Panc1 (cell line): ENCODE measurements at regions not wholly inside any gene's neighbourhood (a gene's known extent, or its start where the extent isn't known, plus 50 kb on each side); places are given as distances from the start of the nearest gene placed in this dataset.

ENCODE experiments used
- ATAC-seq: fragments of 200-7000 bp; cut with Tn5 transposase; 2 replicates; pipeline ENCODE4 v1.9.1; 2020; ENCODE audit warnings: mild to moderate bottlenecking, moderate library complexity
- BruUV-seq: library from RNA; stranded (reverse); fragments of 400-500 nt; replicated peaks from 2 replicates; lab custom pipeline; 2021; lab: Mats Ljungman, UMichigan
- CTCF ChIA-PET: fragments of 300-600 bp; sonication (Branson Sonifier 250); formaldehyde crosslinking; loops from one replicate; lab custom pipeline; 2022; ENCODE audit warnings: antibody characterized with exemption; lab: Charles Lee
- POLR2A ChIA-PET: fragments of 300-600 bp; sonication (Branson Sonifier 250); formaldehyde crosslinking; loops from one replicate; lab custom pipeline; 2022; ENCODE audit warnings: antibody characterized with exemption; lab: Charles Lee
- DNase-seq: peaks from one replicate; pipeline ENCODE4 v3.0.0-alpha.2; 2010; ENCODE audit warnings: low read depth, low spot score
- H3K27ac ChIP-seq: 2 replicates; pipeline ENCODE4 v1.5.1; 2011; ENCODE audit warnings: mild to moderate bottlenecking, low read length, inconsistent platforms
- H3K27me3 ChIP-seq: fragments of 200-500 bp; sonication (Bioruptor generic); 2 replicates; pipeline ENCODE4 v1.6.0; 2014; ENCODE audit warnings: low read length, inconsistent platforms; ENCODE audit not compliant: control insufficient read depth, insufficient read depth
- H3K36me3 ChIP-seq: fragments of 200-500 bp; sonication (Bioruptor generic); 2 replicates; pipeline ENCODE4 v1.5.1; 2014; ENCODE audit warnings: inconsistent platforms, mild to moderate bottlenecking, low read length, moderate library complexity; ENCODE audit not compliant: control insufficient read depth, insufficient read depth
- H3K4me1 ChIP-seq: 2 replicates; pipeline ENCODE4 v1.5.1; 2011; ENCODE audit warnings: inconsistent platforms, mild to moderate bottlenecking, low read length, moderate library complexity; ENCODE audit not compliant: control insufficient read depth, insufficient read depth
- H3K4me3 ChIP-seq, 2 experiments: 2 replicates each; pipeline ENCODE4 v1.5.1; 2011 to 2012; ENCODE audit warnings: low read depth in 2 of 2, low read length in 2 of 2, mild to moderate bottlenecking in 2 of 2, inconsistent platforms in 1 of 2, moderate library complexity in 1 of 2
- H3K9me3 ChIP-seq: fragments of 200-500 bp; sonication (Bioruptor generic); 2 replicates; pipeline ENCODE4 v1.5.1; 2014; ENCODE audit warnings: low read depth, mild to moderate bottlenecking, inconsistent platforms, low read length, moderate library complexity; ENCODE audit not compliant: control insufficient read depth, insufficient read depth
- POLR2AphosphoS5 ChIP-seq: IDR thresholded peaks from 2 replicates; pipeline ENCODE4 v1.6.1; 2012; ENCODE audit warnings: mild to moderate bottlenecking, low read depth, low read length, moderate library complexity
- SIN3A ChIP-seq: IDR thresholded peaks from 2 replicates; pipeline ENCODE4 v1.6.1; 2012; ENCODE audit warnings: low read depth, mild to moderate bottlenecking, low read length, moderate library complexity, borderline replicate concordance; ENCODE audit not compliant: insufficient read depth
- TCF7L2 ChIP-seq: IDR thresholded peaks from 2 replicates; pipeline ENCODE4 v1.6.1; 2011; ENCODE audit warnings: mild to moderate bottlenecking, low read depth, low read length, inconsistent platforms
- in situ Hi-C: cut with HindIII; loops from 2 replicates; pipeline ENCODE4 v1.10.0; 2016; ENCODE audit warnings: low sequenced_read_pairs, low pct_unique_long_range_greater_than_20kb
- intact Hi-C: fragments of 100-400 bp; cut with micrococcal nuclease; formaldehyde crosslinking; loops from one replicate; pipeline ENCODE4 v1.10.0; 2022; ENCODE audit not compliant: unreplicated experiment
- TF ChIP-seq, protein P1 (sequence below), 2 experiments: IDR thresholded peaks; 2 replicates each; pipeline ENCODE4 v1.6.1; 2011 to 2012; ENCODE audit warnings: low read depth in 2 of 2, control low read depth in 1 of 2, low read length in 1 of 2, mild to moderate bottlenecking in 1 of 2, moderate library complexity in 1 of 2; ENCODE audit not compliant: insufficient read depth in 1 of 2
- TF ChIP-seq, protein P2 (sequence below): fragments of 450-650 bp; IDR thresholded peaks from 2 replicates; pipeline ENCODE4 v1.5.1; 2017; ENCODE audit warnings: mild to moderate bottlenecking

DNA sequence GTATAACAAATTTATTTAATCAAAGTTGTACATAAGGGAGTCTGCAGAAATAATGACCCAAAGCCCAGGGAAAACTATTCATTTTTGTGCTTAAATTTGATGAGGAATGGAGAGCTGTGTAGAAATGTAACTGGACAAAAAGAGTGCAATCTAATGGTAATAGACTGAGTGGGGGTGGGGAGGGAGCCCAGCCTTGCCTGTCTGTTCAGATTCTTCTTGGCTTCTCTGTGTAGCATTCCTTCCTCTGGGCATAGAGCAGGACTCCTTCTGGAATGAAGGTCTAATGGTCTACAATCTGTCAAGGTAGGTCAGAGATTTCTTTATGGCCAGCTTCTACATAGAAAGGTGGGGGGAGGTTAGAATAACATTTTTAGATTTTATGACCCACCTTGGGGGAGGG is 126.1 kb downstream of the SYT10 start:
- TF ChIP-seq TCF7L2 (no peak), SIN3A (no peak), POLR2AphosphoS5 (no peak)
- TF ChIP-seq, protein P1, sequence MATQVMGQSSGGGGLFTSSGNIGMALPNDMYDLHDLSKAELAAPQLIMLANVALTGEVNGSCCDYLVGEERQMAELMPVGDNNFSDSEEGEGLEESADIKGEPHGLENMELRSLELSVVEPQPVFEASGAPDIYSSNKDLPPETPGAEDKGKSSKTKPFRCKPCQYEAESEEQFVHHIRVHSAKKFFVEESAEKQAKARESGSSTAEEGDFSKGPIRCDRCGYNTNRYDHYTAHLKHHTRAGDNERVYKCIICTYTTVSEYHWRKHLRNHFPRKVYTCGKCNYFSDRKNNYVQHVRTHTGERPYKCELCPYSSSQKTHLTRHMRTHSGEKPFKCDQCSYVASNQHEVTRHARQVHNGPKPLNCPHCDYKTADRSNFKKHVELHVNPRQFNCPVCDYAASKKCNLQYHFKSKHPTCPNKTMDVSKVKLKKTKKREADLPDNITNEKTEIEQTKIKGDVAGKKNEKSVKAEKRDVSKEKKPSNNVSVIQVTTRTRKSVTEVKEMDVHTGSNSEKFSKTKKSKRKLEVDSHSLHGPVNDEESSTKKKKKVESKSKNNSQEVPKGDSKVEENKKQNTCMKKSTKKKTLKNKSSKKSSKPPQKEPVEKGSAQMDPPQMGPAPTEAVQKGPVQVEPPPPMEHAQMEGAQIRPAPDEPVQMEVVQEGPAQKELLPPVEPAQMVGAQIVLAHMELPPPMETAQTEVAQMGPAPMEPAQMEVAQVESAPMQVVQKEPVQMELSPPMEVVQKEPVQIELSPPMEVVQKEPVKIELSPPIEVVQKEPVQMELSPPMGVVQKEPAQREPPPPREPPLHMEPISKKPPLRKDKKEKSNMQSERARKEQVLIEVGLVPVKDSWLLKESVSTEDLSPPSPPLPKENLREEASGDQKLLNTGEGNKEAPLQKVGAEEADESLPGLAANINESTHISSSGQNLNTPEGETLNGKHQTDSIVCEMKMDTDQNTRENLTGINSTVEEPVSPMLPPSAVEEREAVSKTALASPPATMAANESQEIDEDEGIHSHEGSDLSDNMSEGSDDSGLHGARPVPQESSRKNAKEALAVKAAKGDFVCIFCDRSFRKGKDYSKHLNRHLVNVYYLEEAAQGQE (IDR thresholded peaks at IDR 0.05; ENCODE audit: insufficient read depth in 1 of 2, low read depth in 2 of 2, low read length in 1 of 2): no peak
- TF ChIP-seq, protein P2, sequence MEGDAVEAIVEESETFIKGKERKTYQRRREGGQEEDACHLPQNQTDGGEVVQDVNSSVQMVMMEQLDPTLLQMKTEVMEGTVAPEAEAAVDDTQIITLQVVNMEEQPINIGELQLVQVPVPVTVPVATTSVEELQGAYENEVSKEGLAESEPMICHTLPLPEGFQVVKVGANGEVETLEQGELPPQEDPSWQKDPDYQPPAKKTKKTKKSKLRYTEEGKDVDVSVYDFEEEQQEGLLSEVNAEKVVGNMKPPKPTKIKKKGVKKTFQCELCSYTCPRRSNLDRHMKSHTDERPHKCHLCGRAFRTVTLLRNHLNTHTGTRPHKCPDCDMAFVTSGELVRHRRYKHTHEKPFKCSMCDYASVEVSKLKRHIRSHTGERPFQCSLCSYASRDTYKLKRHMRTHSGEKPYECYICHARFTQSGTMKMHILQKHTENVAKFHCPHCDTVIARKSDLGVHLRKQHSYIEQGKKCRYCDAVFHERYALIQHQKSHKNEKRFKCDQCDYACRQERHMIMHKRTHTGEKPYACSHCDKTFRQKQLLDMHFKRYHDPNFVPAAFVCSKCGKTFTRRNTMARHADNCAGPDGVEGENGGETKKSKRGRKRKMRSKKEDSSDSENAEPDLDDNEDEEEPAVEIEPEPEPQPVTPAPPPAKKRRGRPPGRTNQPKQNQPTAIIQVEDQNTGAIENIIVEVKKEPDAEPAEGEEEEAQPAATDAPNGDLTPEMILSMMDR: no peak

DNA sequence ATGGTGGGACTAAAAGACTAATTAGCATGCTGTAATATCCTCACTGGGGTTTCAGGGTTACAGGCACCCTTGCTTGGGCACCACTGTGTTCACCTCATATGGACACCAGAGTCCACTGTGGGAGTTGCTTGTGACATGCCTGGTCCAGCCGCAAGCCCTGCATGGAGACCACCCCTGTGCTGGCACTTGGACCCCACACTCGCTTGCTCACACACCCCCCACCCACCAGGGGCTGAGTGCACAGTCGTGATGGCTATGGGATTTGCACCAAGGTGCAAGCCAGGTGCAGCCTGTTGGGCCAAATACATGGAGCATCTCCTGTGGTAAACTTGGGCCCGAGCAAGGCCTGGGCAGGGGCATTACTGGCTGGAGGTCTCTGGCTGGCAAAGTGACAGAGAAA is 129.1 kb downstream of the SYT10 start:
- BruUV-seq: no TSS peak
- Histone ChIP-seq H3K4me1 (no peaks in the 10 kb centered on the region), H3K4me3 (no peak overlapping the region), H3K36me3 (no peaks in the 10 kb centered on the region), H3K27ac (no peak overlapping the region), H3K27me3 (no peaks in the 10 kb centered on the region), H3K9me3 (peaks cover 5% of the 10 kb centered on the region; the same call in 1 of the 2 replicates)
- TF ChIP-seq, protein P2: no peak
- no peak for TF ChIP-seq TCF7L2
- no peak for TF ChIP-seq POLR2AphosphoS5
- TF ChIP-seq, protein P1 (IDR thresholded peaks at IDR 0.05; ENCODE audit: insufficient read depth in 1 of 2, low read depth in 2 of 2, low read length in 1 of 2): no peak
- TF ChIP-seq SIN3A: no peak
- DNase-seq (no peak), ATAC-seq (no peak)
- ChIA-PET CTCF (no interaction called here), POLR2A (no interaction called here)
- intact Hi-C loops (no loop called here), in situ Hi-C loops (no loop called here)

More for the DNA sequence above, 126.1 kb downstream of the SYT10 start:
- Histone ChIP-seq H3K4me3 (no peak overlapping the region), H3K36me3 (no peaks in the 10 kb centered on the region), H3K27me3 (no peaks in the 10 kb centered on the region), H3K4me1 (no peaks in the 10 kb centered on the region), H3K9me3 (peaks cover 5% of the 10 kb centered on the region; the same call in 1 of the 2 replicates), H3K27ac (no peak overlapping the region)
- in situ Hi-C loops (no loop called here), intact Hi-C loops (no loop called here)
- ATAC-seq (no peak), DNase-seq (no peak)
- POLR2A ChIA-PET: no interaction called here
- BruUV-seq: no TSS peak
- CTCF ChIA-PET: no interaction called here
